IPS DF 19.7 (cell line): ENCODE measurements at regions not wholly inside any gene's neighbourhood (a gene's known extent, or its start where the extent isn't known, plus 50 kb on each side); places are given as distances from the start of the nearest gene placed in this dataset.

Experiments used
- DNase-seq: peaks from one replicate; pipeline ENCODE4 v3.0.0-alpha.2; 2013; ENCODE audit warnings: low read depth, low spot score

GRCh38 chr18:73790587-73790986 is 357.0 kb downstream of the FBXO15 start:
- DNase-seq, result no peak

- no peak for DNase-seq
Measured at GRCh38 chr18:73787316-73787715, 360.3 kb downstream of the FBXO15 start.

- DNase-seq, result no peak
Measured at GRCh38 chr18:73785300-73785699, 362.3 kb downstream of the FBXO15 start.

- no peak for DNase-seq
Measured at GRCh38 chr18:73784853-73785252, 362.8 kb downstream of the FBXO15 start.

DNA sequence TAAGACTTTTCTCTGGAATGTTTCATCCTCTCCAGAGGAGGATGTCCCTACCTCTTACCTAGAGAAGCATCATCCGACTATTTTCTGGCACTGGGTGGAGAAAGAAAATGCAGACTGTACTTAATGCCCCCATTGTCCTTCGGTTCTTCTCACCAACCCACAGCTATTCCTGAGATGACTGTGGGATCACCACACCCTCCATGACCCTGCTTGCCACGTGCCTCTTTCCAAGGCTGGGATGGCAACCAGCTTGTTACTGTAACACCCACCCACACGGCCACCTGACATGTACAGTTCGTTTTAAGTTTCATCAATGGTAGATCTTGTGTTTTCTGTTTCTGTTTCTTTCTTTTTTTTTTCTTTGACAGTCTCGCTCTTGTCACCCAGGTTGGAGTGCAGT is 365.2 kb downstream of the FBXO15 start:
- DNase-seq, result no peak

DNA sequence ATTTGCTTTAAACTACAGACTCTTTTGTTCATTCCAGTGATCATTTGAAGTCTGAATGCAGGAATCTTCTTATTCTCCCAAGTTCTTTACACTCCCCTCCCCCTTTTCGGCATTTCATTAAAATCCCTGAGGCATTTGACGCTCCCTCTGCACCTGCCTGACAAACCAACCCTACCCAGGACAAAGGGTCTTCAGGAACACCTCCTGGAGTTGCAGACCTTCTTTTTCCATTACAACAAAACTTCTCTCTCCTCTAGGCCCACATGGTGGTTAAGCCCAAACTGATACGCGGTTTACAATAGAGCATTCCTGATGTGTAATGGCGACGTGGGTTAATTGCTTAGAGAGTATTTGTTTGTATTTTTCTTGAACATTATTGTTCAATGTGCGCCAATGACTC is 367.4 kb downstream of the FBXO15 start:
- DNase-seq, result no peak

- DNase-seq, result no peak
Measured at GRCh38 chr18:73778032-73778359, 369.6 kb downstream of the FBXO15 start.

- DNase-seq, result no peak
Measured at GRCh38 chr18:73777356-73778031, 370.1 kb downstream of the FBXO15 start.

DNA sequence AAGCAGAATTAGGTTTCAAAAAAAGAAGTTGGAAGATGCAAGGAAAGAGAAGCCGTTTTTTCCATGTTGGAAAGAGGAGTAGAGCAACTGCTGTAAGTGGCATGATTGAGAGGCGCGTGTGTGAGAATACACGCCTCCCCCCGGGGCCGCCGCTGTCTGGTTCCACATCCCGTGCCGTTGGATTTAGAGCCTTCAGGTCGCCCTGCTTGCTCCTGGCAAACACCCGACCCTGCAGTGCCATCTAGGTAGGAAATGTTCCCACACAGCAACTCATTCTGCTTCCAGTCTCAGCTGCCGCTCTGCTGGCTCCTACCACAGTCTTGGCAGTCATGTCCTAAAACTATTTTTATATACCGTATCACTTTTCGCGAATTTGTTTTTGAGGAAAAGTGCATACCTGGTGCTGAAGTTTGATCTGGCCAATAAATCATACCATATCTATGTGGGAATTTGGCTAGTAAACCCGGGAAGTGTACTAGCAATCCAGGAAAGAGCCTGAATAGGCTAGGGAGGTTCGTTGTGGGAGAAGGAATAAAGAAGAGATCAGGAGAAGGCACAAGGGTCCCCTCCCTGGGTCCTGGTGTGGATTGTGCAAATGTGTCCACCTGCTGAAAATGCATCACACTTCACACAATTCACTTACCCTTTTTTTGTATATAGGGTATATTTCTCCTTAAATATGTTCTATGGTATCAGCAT is 372.7 kb downstream of the FBXO15 start:
- no peak for DNase-seq

DNA sequence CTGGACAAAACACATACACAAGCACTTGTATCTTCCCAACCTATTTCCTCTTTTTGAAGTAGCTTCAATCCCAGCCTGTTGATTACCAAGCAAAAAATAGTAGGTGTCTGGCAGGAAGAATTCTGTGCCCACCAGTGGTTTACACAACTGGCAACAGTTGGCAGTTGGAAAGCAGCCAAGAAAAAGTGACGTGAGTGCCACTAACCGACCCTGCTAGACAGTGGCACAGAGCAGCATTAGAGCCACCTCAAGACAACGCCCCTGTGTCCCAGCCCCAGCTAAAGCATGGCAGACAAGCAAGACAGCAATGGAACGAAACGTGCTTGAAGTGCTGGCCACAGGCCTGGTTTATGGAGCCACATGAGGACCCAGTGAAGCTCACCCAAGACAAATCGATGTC is 379.6 kb downstream of the FBXO15 start:
- DNase-seq, result no peak

DNA sequence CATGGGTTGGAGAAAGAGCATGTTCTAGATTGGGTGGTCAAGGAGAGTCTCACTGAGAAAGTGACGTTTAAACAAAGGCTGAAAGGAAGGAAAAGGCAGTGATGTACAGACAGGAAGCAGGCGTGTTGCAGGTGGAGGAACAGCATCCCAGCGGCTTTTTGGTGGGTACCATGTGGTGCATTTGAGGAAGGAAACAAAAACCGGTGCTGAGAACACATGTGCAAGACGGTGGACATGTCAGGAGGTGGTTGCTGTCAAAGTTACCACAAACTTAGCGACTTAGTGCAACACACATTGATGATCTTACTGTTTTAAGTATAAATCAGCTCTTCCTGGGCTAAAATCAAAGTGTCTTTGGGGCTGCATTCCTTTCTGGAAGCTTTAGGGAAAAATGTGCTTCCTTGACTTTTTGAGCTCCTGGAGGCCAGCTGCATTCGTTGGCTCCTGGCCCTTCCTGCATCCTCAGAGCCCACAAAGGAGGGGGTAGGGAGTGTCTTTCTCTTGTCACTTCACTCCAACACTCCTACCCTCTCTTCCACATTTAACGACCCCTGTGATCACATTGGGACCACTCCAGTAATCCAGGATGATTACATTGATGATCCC is 380.6 kb downstream of the FBXO15 start:
- no peak for DNase-seq

GRCh38 chr18:73758446-73758845 is 389.2 kb downstream of the FBXO15 start:
- no peak for DNase-seq

DNA sequence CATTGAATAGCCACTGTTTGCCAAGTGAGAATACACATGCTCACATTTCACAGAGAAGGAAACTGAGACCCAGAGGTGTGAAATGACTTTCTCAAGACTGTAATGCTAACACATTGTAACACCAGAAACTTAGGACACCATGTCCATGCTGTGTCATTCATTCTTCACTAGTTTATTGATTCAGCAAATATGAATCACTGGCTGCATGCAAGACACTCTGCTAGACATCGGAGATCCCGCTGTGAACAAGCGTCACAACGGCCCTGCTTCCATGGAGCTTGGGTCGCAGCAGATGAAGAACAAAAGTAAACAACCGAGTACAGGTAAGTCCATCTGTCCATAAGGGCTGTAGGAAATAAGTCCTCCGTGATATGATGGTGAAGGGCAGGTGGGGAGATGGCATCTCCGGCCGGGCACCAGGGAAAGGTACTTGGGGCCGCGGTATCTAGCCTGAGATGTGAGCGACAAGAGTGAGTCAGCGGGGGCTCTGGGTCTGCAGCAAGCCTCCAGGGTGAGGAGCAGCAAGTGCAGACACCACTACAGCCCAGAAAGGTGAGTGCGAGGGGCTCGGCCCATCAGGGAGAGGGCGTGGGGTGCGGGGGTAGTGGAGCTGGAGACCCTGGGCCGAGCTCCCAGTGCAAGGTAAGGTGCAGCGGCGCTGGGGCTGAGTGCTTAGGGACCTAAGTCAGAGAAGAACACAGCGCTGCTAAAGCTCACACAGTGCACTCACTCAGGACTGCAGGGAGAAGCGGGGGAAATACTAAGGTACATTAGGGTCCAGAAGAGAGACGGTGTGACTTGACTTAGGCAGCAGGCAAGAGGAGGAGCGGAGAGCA is 391.2 kb downstream of the FBXO15 start:
- DNase-seq, result no peak

DNA sequence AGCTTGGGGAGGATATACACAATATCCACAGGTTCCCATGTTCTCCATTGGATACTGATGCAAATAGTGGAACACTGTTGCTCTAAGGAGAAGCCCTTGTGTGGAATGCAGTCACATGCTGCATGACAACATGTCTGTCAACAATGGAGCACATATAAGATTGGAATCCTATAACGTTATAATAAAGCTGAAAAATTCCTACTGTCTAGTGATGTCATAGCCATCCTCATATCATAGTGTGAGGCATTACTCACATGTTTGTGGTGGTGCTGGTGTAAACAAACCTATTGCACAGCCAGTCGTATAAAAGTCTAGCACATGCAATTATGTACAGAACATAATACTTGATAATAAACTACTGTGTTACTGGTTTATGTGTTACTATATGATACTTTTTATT is 394.7 kb downstream of the FBXO15 start:
- DNase-seq, result no peak

DNA sequence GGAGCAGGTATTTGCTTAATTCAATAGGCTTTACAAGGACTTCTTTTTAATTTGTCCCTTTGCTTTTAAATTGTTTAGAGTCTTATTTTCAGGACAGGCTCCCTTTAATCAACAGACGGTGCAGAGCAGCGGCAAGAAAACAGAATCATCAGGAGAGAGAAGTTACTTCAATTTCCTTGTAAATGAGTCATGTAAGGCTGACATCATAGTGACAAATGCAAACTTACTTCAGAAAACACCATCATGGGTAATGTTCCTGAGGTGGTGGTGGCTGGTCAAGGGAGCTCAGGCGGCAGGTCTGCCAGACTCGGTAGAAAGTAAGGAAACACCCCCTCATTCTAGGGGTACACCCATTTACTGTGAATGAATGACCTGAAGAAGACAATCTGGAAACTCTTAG is 395.1 kb downstream of the FBXO15 start:
- no peak for DNase-seq

- no peak for DNase-seq
Measured at GRCh38 chr18:73750052-73750451, 397.6 kb downstream of the FBXO15 start.

- DNase-seq, result no peak
Measured at GRCh38 chr18:73749304-73749703, 398.3 kb downstream of the FBXO15 start.

DNA sequence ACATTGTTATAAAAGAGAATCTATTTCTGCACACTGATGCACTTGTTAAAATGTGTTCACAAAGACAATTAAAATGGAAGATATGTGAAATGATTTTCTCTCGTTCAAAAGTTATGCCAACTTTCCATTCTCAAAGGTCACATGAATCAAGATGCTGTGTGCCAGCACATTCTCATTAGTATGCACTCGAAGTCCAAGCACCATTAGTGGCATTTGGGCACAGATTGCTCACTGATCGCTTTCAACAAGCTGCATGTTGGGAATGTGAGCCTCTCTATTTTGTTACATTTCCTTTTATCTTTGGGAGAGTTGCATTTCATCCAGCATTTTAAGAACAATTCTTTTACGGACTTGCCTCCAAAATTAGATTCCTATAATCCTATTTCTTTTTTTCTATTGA is 398.9 kb downstream of the FBXO15 start:
- no peak for DNase-seq

GRCh38 chr18:73746101-73746500 is 401.5 kb downstream of the FBXO15 start:
- DNase-seq, result no peak

GRCh38 chr18:73742957-73743356 is 404.7 kb downstream of the FBXO15 start:
- no peak for DNase-seq

GRCh38 chr18:73741946-73742345 is 405.7 kb downstream of the FBXO15 start:
- no peak for DNase-seq

DNA sequence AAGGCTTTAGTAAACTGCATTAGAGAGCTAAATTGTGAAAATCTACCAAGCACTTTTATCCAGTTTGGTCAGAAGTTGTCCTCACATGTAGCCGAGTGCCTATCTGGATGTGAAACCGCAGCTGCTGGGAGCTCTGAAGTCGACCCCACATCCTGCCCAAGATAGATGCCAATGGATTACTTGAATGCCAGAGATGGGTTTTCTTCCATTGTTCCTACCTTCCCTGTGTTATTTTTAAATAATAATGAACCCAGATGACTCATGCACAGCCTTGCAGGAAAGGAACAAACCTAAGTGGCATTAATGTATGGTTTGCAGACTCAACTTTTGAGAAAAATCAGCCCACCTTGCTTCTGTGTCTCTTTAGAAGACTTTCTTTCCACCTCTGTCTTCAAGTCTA is 408.5 kb downstream of the FBXO15 start:
- no peak for DNase-seq
